K562 (cell line): ENCODE measurements at regions not wholly inside any gene's neighbourhood (a gene's known extent, or its start where the extent isn't known, plus 50 kb on each side); places are given as distances from the start of the nearest gene placed in this dataset.

Experiments
- ARID4B ChIP-seq: sonication (generic); formaldehyde crosslinking; IDR thresholded peaks from 2 replicates; pipeline ENCODE4 v1.8.0; 2022; ENCODE audit warnings: mild to moderate bottlenecking, missing genetic modification reagents
- CBX3 ChIP-seq, 2 experiments: IDR thresholded peaks; 1 replicate in 1 of 2; 2 replicates in 1 of 2; pipeline ENCODE4 v1.6.1; 2012; ENCODE audit warnings: inconsistent platforms in 2 of 2, low read length in 2 of 2, borderline replicate concordance in 1 of 2, control low read depth in 1 of 2
- CSDE1 ChIP-seq, 2 experiments: fragments of 450-650 bp; IDR thresholded peaks; 2 replicates each; pipeline ENCODE4 v1.6.1; 2016; ENCODE audit warnings: mild to moderate bottlenecking in 1 of 2
- DNMT1 ChIP-seq: fragments of 450-650 bp; IDR thresholded peaks from 2 replicates; pipeline ENCODE4 v1.6.1; 2016; ENCODE audit warnings: antibody characterized with exemption, mild to moderate bottlenecking
- FOS ChIP-seq: IDR thresholded peaks from 3 replicates; pipeline ENCODE4 v1.6.1; 2011; ENCODE audit not compliant: insufficient read length; ENCODE audit errors: extremely low read depth
- HMGXB4 ChIP-seq: sonication (generic); formaldehyde crosslinking; IDR thresholded peaks from 2 replicates; pipeline ENCODE4 v1.8.1; 2023; ENCODE audit warnings: mild to moderate bottlenecking, missing genetic modification reagents
- MCM2 ChIP-seq: fragments of 450-650 bp; IDR thresholded peaks from 2 replicates; pipeline ENCODE4 v1.6.1; 2017; ENCODE audit warnings: low read depth, mild to moderate bottlenecking
- TBL1XR1 ChIP-seq, 2 experiments: IDR thresholded peaks; 2 replicates each; pipeline ENCODE4 v1.6.1; 2012; ENCODE audit warnings: improper control_type of control experiment in 2 of 2, low read length in 2 of 2, mild to moderate bottlenecking in 1 of 2
- TFAM ChIP-seq: fragments of 250-450 bp; sonication (Bioruptor Pico); conservative IDR thresholded peaks from 2 replicates; pipeline ENCODE4 v1.5.0; 2021; ENCODE audit warnings: mild to moderate bottlenecking, moderate library complexity
- TOE1 ChIP-seq, 2 experiments: fragments of 450-650 bp in 1 of 2; sonication (generic) in 1 of 2; formaldehyde crosslinking in 1 of 2; IDR thresholded peaks; 2 replicates each; pipeline versions ENCODE4 v1.7.1 to v1.8.0; 2016 to 2022; ENCODE audit warnings: borderline replicate concordance in 2 of 2, mild to moderate bottlenecking in 2 of 2, antibody characterized with exemption in 1 of 2, inconsistent platforms in 1 of 2, low read depth in 1 of 2, missing genetic modification reagents in 1 of 2, moderate library complexity in 1 of 2
- ZFX ChIP-seq: sonication (generic); formaldehyde crosslinking; IDR thresholded peaks from 2 replicates; pipeline ENCODE4 v1.8.0; 2022; ENCODE audit warnings: mild to moderate bottlenecking, missing genetic modification reagents, moderate library complexity
- ZNF407 ChIP-seq: fragments of 450-650 bp; IDR thresholded peaks from 2 replicates; pipeline ENCODE4 v1.6.1; 2016; ENCODE audit warnings: low read depth
- ZNF668 ChIP-seq: fragments of 250-450 bp; sonication (Bioruptor Pico); IDR thresholded peaks from 2 replicates; pipeline ENCODE4 v1.8.0; 2022; ENCODE audit warnings: mild to moderate bottlenecking, inconsistent platforms

- TF ChIP-seq ZNF407 (no peak), CBX3 (IDR thresholded peaks at IDR 0.05; ENCODE audit: borderline replicate concordance in 1 of 2, low read length in 2 of 2) (no peak; a peak in 1 of 3 replicates), ZNF668 (CRISPR knock-in tag) (no peak), DNMT1 (0 out of 2 replicates have a peak, but pooled peaks have one; percentile 33), MCM2 (no peak), HMGXB4 (CRISPR knock-in tag) (peak; percentile 58; the same call in 1 of the 2 replicates), TOE1 (IDR thresholded peaks at IDR 0.05; ENCODE audit: borderline replicate concordance) (peak; percentile 96), TOE1 (CRISPR knock-in tag; IDR thresholded peaks at IDR 0.05; ENCODE audit: borderline replicate concordance, low read depth) (no peak), ZFX (CRISPR knock-in tag) (no peak), ARID4B (CRISPR knock-in tag) (peak; percentile 55; the same call in 1 of the 2 replicates), FOS (peak; percentile 90), TFAM (no peak), CSDE1 (IDR thresholded peaks at IDR 0.05) (no peak), TBL1XR1 (IDR thresholded peaks at IDR 0.05; ENCODE audit: low read length in 2 of 2) (no peak)
These were observed 81.5 kb downstream of the PTPDC1 start (continued) for GRCh38 chr9:94165592-94166235.
